Coronary artery (tissue), 2 donors: ENCODE measurements at regions not wholly inside any gene's neighbourhood (a gene's known extent, or its start where the extent isn't known, plus 50 kb on each side); places are given as distances from the start of the nearest gene placed in this dataset.

Source experiments
- DNase-seq: peaks from one replicate; pipeline ENCODE4 v3.0.0-alpha.2; 2017; ENCODE audit warnings: low spot score
- H3K27ac ChIP-seq, 2 donors: fragments of 200-600 bp; sonication (generic); one replicate each; pipeline ENCODE4 v1.5.1; 2016 to 2019
- H3K4me3 ChIP-seq: fragments of 200-600 bp; sonication (generic); 2 replicates; pipeline ENCODE4 v1.5.1; 2016; ENCODE audit warnings: mild to moderate bottlenecking, moderate library complexity
- TF ChIP-seq, protein P1 (sequence below): fragments of 200-600 bp; sonication (generic); IDR thresholded peaks from one replicate; pipeline ENCODE4 v1.5.1; 2019; ENCODE audit warnings: antibody characterized with exemption

DNA sequence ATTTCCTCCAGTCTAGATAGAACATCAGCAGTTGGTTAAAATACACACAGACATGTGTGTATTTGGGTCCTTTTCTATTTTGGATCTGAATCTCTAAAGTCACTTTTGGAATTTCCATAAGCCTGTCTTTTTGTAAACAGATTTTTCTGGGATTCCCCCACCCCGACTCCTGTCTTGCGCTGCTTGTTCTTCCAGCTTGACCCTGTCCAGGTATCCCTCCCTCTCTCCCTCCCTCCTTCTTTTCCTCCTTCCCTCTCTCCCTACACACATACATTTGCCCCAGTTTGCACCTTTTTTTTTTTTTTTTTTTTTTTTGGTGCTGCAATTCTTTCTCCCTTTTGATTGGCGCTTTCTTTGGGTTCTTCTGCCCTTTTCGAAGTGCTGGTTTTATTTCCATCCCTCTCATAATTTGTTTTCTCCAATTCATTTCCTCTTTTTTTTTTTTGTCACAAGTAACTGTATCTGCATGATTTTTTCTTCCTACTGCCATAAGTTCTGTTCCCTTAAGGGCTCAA lies 114.8 kb upstream of the SERTAD2 start:
- no peak for DNase-seq
- TF ChIP-seq, protein P1, sequence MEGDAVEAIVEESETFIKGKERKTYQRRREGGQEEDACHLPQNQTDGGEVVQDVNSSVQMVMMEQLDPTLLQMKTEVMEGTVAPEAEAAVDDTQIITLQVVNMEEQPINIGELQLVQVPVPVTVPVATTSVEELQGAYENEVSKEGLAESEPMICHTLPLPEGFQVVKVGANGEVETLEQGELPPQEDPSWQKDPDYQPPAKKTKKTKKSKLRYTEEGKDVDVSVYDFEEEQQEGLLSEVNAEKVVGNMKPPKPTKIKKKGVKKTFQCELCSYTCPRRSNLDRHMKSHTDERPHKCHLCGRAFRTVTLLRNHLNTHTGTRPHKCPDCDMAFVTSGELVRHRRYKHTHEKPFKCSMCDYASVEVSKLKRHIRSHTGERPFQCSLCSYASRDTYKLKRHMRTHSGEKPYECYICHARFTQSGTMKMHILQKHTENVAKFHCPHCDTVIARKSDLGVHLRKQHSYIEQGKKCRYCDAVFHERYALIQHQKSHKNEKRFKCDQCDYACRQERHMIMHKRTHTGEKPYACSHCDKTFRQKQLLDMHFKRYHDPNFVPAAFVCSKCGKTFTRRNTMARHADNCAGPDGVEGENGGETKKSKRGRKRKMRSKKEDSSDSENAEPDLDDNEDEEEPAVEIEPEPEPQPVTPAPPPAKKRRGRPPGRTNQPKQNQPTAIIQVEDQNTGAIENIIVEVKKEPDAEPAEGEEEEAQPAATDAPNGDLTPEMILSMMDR = no peak
- H3K4me3 ChIP-seq = peak overlapping the region; percentile 80
- H3K27ac ChIP-seq = peak overlapping the region; percentile 96 to 100

DNA sequence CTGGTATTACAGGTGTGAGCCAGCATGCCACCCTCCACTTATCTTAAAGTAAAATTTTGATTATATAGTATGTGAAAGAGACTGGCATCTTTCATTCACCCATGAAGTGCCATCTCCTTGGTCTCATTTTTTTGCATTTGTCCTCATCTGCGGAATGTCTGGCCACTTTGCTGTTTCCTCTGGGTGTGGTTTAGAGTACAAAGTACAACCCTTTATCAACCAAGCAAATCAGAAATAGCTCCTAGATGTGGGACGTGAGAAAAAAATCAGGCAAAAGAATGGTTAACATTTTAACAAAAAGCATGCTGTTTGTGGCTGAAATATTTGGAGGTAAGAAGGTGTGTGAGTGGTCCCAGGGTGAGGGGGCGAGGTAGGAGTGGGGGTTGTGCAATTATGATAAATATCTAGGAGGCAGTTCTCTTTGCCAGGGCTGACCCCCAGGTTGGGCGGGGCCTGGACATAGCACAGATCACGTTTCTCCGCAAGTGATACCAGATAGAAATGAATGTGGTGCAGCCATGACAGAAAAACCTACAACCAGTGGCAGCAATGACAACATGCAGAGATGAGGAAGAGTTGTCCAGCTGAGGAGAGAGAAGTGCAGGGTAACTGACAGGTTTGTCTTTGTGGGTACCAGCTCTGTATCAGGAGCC lies 115.8 kb upstream of the SERTAD2 start:
- DNase-seq = no peak
- Histone ChIP-seq H3K4me3 (no peak overlapping the region), H3K27ac (no peak overlapping the region)
- TF ChIP-seq, protein P1 = no peak

DNA sequence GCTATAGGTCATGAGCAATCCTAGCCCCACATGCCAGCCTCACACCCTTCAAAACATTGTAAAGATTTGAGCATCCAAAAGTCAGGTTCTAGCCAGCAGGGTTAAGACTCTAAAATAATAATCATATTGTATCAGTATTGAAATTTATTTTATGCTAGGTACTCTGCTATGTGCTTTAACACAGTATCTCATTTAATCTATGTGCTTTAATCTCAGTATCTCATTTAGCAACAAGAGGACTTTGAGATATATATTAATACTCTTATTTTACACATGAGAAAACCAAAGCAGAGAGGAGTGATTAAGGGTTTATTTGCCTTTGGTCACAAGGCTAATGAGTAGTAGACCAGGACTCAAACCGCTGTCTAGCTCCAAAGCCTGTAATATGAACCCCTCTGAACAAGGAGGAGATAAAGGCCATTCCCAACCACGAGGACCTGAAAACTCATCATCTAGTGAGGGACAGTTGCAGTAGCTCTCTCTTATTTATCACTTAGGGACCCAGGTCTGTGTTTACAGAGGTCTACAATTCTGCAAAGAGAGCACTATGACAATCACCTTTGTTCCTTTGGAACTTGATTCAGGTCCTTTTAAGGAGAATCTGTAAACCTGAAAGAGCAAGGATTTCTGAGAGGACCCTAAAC lies 116.5 kb upstream of the SERTAD2 start:
- Histone ChIP-seq H3K4me3 (no peak overlapping the region), H3K27ac (no peak overlapping the region)
- no peak for DNase-seq
- TF ChIP-seq, protein P1 = no peak

DNA sequence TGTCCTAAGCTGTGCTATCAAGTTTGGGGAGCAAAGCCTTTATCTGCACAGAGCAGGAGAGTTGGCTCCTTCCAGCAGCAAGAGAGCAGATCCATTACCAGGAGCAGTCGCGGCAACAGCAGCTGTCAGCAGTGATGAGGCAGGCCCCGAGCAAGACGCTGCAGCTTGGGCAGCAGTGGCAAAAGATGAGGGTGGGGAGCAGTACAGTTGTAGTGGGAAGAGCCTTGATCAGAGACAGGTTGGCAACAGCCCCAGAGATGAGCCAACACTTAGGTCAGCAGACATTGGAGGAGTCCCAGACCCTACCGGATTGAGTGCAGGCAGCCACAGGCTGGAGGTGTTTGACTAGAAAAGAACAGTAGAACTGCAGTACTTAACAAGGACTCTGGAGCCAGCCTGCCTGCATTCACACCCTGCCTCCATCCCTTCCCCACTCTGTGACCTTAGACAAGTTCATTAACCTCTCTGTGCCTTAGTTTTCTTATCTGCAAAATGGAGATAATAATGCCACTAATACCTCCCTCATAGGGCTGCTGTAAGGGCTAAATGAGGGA lies 117.1 kb upstream of the SERTAD2 start:
- no peak overlapping the region for H3K4me3 ChIP-seq
- H3K27ac ChIP-seq = no peak overlapping the region
- TF ChIP-seq, protein P1 = no peak
- no peak for DNase-seq

DNA sequence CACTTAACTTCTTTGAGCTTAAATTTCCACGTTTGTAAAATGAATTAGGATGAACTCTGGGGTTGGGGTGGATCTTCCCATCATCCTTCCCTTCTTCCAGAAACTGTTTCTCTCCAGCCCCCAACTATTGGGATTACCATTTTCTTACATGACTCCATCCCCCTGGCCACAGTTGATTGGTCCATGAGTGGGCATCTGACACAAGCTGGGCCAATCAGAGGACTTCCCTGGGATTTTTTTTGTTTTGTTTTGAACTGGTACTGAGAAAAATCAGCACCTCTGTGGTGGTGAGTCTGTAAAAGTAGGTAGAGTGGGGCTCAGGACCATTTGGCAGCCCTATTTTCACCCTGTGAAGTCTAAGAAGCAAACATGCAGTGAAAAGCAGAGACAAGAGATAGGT lies 118.0 kb upstream of the SERTAD2 start:
- DNase-seq = no peak
- H3K4me3 ChIP-seq = no peak overlapping the region
- H3K27ac ChIP-seq = no peak overlapping the region
- TF ChIP-seq, protein P1 = no peak

DNA sequence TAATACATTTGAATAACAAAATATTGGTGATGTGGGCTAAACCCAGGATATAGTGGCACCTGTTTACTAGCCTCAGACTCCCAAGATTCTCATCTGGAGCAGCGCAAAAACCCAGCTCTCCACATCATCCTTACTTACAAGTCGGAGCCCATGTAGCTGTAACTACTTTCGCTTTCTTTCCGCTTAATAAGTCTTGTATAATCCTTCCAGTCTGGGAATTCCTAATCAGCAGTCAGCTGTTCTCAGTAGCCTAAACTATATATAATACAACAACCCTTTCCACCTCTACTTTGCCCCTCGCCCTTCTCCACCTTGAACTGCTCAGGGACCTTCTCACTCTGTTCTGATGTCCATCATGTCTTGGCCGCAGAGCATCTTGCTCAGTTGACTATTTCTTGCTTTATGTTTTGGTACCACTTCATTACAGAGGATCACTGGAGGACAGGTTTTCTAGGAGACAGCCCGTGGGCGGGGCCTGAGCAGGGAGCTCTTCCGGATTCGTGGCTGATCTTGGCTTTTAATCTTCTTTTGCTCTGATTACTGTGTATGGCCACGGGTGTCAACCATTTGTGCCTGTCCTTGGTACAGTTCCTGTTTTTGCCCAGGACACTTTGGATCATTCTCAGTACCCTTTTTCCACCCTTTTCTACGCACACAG lies 119.9 kb upstream of the SERTAD2 start:
- no peak overlapping the region for H3K4me3 ChIP-seq
- DNase-seq = no peak
- TF ChIP-seq, protein P1 = no peak
- no peak overlapping the region for H3K27ac ChIP-seq
